Upper lobe of right lung (tissue), 1 donor: ENCODE measurements at regions not wholly inside any gene's neighbourhood (a gene's known extent, or its start where the extent isn't known, plus 50 kb on each side); places are given as distances from the start of the nearest gene placed in this dataset.

Source experiments
- ATAC-seq: fragments of 200-7000 bp; cut with Tn5 transposase; one replicate; pipeline ENCODE4 v1.9.1; 2020; ENCODE audit warnings: mild to moderate bottlenecking, moderate library complexity
- DNase-seq: peaks from one replicate; pipeline ENCODE4 v3.0.0-alpha.2; 2020
- H3K27ac ChIP-seq: fragments of 200-600 bp; one replicate; pipeline ENCODE4 v1.8.0; 2022
- H3K27me3 ChIP-seq: fragments of 200-600 bp; one replicate; pipeline ENCODE4 v1.8.0; 2022; ENCODE audit warnings: mild to moderate bottlenecking
- H3K36me3 ChIP-seq: fragments of 200-600 bp; one replicate; pipeline ENCODE4 v1.8.0; 2022
- H3K4me1 ChIP-seq: fragments of 200-600 bp; one replicate; pipeline ENCODE4 v1.8.0; 2022
- H3K4me3 ChIP-seq: fragments of 200-600 bp; one replicate; pipeline ENCODE4 v1.8.0; 2022; ENCODE audit warnings: mild to moderate bottlenecking
- H3K9me3 ChIP-seq: fragments of 200-600 bp; one replicate; pipeline ENCODE4 v1.8.0; 2022
- intact Hi-C: fragments of 100-400 bp; cut with DNase I; formaldehyde crosslinking; loops from one replicate; pipeline ENCODE4 v1.11.0; 2022
- TF ChIP-seq, protein P1 (sequence below): fragments of 200-600 bp; IDR thresholded peaks from one replicate; pipeline ENCODE4 v1.8.0; 2022; ENCODE audit warnings: antibody characterized with exemption
- donor health status: DM: no; HTN: yes; CAD: no; lungs with severe emphysema.

DNA sequence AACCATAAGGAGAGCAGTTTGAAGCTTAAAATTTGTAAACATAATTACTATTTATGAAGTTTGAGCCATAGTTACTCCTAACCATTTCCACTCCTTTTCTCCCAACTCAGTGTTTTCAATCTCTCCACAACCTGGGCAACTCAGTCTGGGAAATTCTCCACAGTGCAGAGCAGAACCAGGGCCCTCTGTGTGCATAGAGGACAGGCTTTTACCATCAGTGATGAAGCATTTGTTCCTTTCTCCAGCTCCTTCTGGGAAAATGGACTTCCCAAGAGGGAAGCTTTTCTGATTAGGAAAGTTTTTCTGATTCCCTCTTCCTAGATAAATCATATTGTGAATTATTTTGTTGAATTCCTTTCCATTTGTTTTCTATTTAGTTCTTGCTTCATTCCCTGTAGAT, 132.3 kb upstream of the MPDZ start:
- Histone ChIP-seq H3K4me1 (peaks cover 5% of the 10 kb centered on the region), H3K9me3 (no peaks in the 10 kb centered on the region), H3K36me3 (no peaks in the 10 kb centered on the region), H3K27ac (no peak overlapping the region), H3K4me3 (no peak overlapping the region), H3K27me3 (no peaks in the 10 kb centered on the region)
- no peak for DNase-seq
- TF ChIP-seq, protein P1, sequence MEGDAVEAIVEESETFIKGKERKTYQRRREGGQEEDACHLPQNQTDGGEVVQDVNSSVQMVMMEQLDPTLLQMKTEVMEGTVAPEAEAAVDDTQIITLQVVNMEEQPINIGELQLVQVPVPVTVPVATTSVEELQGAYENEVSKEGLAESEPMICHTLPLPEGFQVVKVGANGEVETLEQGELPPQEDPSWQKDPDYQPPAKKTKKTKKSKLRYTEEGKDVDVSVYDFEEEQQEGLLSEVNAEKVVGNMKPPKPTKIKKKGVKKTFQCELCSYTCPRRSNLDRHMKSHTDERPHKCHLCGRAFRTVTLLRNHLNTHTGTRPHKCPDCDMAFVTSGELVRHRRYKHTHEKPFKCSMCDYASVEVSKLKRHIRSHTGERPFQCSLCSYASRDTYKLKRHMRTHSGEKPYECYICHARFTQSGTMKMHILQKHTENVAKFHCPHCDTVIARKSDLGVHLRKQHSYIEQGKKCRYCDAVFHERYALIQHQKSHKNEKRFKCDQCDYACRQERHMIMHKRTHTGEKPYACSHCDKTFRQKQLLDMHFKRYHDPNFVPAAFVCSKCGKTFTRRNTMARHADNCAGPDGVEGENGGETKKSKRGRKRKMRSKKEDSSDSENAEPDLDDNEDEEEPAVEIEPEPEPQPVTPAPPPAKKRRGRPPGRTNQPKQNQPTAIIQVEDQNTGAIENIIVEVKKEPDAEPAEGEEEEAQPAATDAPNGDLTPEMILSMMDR = no peak
- ATAC-seq = no peak
- intact Hi-C loops = no loop called here

DNA sequence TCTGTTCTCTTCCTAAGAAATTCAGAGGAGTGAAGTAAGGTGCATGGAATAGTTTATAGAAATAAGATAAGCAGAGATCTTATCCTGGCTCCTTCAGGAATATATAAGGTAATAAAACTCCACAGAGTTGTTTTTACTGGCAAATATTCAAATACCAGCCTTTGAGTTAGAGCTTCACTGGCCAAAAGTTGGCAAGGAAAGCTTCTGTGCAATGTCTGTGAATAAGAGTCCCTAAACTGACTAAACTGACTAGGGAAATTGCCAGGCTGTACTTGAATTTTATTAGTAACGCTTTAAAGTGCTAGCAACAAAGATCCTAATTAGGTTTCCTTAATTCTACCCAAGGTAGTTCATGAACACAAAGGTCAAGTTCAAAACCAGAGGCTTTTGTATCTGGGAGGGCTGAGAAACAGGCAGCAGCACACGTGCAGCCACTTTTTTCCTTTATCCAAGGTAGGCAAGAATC, 131.1 kb upstream of the MPDZ start:
- intact Hi-C loops = no loop called here
- TF ChIP-seq, protein P1 = no peak
- no peak for ATAC-seq

DNA sequence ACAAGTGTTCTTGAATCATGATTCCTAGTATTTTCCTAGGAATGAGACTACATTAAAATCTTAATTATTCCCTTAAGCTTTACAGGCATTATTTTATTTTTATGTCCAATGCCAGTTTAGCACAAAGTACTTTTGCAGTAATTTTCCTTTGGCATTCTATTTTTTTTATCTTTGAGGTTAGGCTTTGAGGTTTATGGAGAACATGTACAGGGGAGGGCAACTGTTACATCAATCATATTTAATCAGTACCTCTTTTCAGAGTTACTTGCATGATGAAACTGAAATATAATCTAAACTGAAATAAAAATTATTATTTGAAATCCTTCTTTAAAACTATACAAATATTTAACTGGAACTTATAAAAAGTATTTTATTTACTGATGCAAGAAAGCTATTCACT, 118.2 kb upstream of the MPDZ start:
- TF ChIP-seq, protein P1 = no peak
- no peaks in the 10 kb centered on the region for H3K9me3 ChIP-seq
- H3K27ac ChIP-seq = no peak overlapping the region
- intact Hi-C loops = no loop called here
- no peak overlapping the region for H3K4me3 ChIP-seq
- no peaks in the 10 kb centered on the region for H3K36me3 ChIP-seq
- ATAC-seq (no peak), DNase-seq (no peak)
- H3K27me3 ChIP-seq = no peaks in the 10 kb centered on the region
- H3K4me1 ChIP-seq = no peaks in the 10 kb centered on the region

More for the DNA sequence above, 131.1 kb upstream of the MPDZ start:
- Histone ChIP-seq H3K27me3 (no peaks in the 10 kb centered on the region), H3K4me1 (peaks cover 5% of the 10 kb centered on the region), H3K4me3 (no peak overlapping the region), H3K9me3 (no peaks in the 10 kb centered on the region), H3K27ac (no peak overlapping the region), H3K36me3 (no peaks in the 10 kb centered on the region)
- no peak for DNase-seq

DNA sequence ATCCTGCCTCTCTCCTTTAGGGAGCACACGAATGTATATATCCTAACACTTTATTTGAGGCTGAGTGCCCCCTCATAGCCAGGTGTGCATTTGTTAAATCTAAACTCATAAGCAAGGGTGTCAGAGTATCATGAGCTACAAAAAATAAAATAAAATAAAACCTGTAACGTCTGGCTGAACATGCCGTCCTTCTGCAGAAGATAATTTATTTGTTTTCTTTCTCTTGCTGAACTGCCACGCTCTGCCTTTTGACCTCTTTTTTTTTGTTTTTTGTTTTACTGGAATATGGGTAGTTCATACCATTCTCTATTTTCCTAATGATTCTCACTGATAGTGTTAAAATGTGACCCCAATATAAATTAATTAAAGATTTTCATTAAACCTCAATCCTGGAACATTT, 117.7 kb upstream of the MPDZ start:
- DNase-seq (no peak), ATAC-seq (no peak)
- H3K27me3 ChIP-seq = no peaks in the 10 kb centered on the region
- H3K36me3 ChIP-seq = no peaks in the 10 kb centered on the region
- H3K4me3 ChIP-seq = no peak overlapping the region
- intact Hi-C loops = no loop called here
- H3K4me1 ChIP-seq = no peaks in the 10 kb centered on the region
- TF ChIP-seq, protein P1 = no peak
- no peak overlapping the region for H3K27ac ChIP-seq
- H3K9me3 ChIP-seq = no peaks in the 10 kb centered on the region

DNA sequence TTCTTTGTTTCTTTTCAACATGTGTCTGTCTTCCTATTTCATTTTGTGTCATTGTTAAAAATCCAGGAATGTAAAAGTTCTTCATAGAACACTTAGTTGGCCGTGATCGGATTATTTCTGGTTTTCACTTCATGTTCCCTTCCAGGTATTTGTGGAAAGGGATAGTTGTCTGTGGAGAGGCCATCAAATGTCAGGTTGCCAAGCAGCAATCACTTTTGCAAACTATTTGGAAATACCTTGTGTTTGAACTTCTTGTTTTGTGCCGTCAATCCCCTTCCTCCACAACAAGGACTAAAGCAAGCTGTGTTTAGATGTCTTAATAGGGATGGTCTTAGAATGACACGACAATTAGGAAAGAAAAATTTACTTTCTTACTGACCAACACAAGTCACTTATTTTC, 116.9 kb upstream of the MPDZ start:
- H3K4me1 ChIP-seq = no peaks in the 10 kb centered on the region
- no peaks in the 10 kb centered on the region for H3K36me3 ChIP-seq
- intact Hi-C loops = no loop called here
- H3K27me3 ChIP-seq = no peaks in the 10 kb centered on the region
- H3K9me3 ChIP-seq = no peaks in the 10 kb centered on the region
- DNase-seq (no peak), ATAC-seq (no peak)
- H3K27ac ChIP-seq = no peak overlapping the region
- no peak overlapping the region for H3K4me3 ChIP-seq
- TF ChIP-seq, protein P1 = no peak

DNA sequence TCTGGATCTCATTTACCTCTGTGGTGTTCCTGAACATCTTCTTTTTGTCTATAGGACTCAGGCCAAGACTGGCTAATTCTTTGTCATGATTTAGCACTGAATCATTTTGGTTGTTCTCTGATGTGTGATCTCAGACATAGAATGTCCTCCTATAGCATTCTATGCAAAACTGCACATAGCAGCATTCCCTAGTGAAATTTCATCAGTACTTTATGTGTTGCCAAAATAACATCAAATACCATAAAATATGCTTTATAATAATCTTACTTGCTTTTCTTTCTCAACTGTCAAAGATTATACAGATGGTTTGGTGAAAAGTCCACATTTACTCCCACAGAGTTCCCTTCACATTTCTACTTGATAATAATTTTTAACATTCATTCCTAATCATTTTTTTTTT, 115.7 kb upstream of the MPDZ start:
- Histone ChIP-seq H3K9me3 (no peaks in the 10 kb centered on the region), H3K27ac (no peak overlapping the region), H3K4me3 (no peak overlapping the region), H3K27me3 (no peaks in the 10 kb centered on the region), H3K4me1 (no peaks in the 10 kb centered on the region), H3K36me3 (no peaks in the 10 kb centered on the region)
- DNase-seq (no peak), ATAC-seq (no peak)
- TF ChIP-seq, protein P1 = no peak
- intact Hi-C loops = no loop called here
